ENCODE measurements at regions not wholly inside any gene's neighbourhood (a gene's known extent, or its start where the extent isn't known, plus 50 kb on each side); places are given as distances from the start of the nearest gene placed in this dataset.
A peak's percentile ranks its signal among the peaks of the same experiment; 100 is the strongest.

- Mint-ChIP-seq H3K4me1 (peaks cover 10% of the 10 kb centered on the region), H3K27me3 (ENCODE audit: low read depth) (peaks cover 9% of the 10 kb centered on the region), H3K36me3 (ENCODE audit: low read depth) (no peaks in the 10 kb centered on the region), H3K4me3 (no peak overlapping the region), H3K9me3 (peaks cover 5% of the 10 kb centered on the region), H3K27ac (peak overlapping the region; percentile 61 to 85 (median 79))
- TF ChIP-seq CTCF (IDR thresholded peaks at IDR 0.05; ENCODE audit: unreplicated experiment in 3 of 3), result no peak
These were observed 295.4 kb downstream of the BCOR start for GRCh38 chrX:39802354-39802753.

- no peaks in the 10 kb centered on the region for H3K36me3 Mint-ChIP-seq (ENCODE audit: low read depth)
- peaks cover 9% of the 10 kb centered on the region for H3K27me3 Mint-ChIP-seq (ENCODE audit: low read depth)
- H3K9me3 Mint-ChIP-seq, result peaks cover 5% of the 10 kb centered on the region
- H3K4me3 Mint-ChIP-seq, result no peak overlapping the region
- no peak for TF ChIP-seq CTCF (IDR thresholded peaks at IDR 0.05; ENCODE audit: unreplicated experiment in 3 of 3)
- H3K27ac Mint-ChIP-seq, result peak overlapping the region; percentile 61 to 85 (median 79)
- H3K4me1 Mint-ChIP-seq, result peaks cover 12% of the 10 kb centered on the region
These were observed 294.9 kb downstream of the BCOR start for GRCh38 chrX:39802908-39803307.

GRCh38 chrX:39805022-39805421, 292.7 kb downstream of the BCOR start:
- no peak for TF ChIP-seq CTCF (IDR thresholded peaks at IDR 0.05; ENCODE audit: unreplicated experiment in 3 of 3)
- Mint-ChIP-seq H3K9me3 (peaks cover 5% of the 10 kb centered on the region), H3K4me3 (no peak overlapping the region), H3K36me3 (ENCODE audit: low read depth) (no peaks in the 10 kb centered on the region), H3K27me3 (ENCODE audit: low read depth) (peaks cover 13% of the 10 kb centered on the region), H3K4me1 (peaks cover 29% of the 10 kb centered on the region), H3K27ac (peak overlapping the region in 2 of 3 experiments; percentile 6 to 12)

- H3K4me3 Mint-ChIP-seq, result no peak overlapping the region
- no peak overlapping the region for H3K27ac Mint-ChIP-seq
- peaks cover 29% of the 10 kb centered on the region for H3K4me1 Mint-ChIP-seq
- peaks cover 7% of the 10 kb centered on the region for H3K9me3 Mint-ChIP-seq
- no peaks in the 10 kb centered on the region for H3K36me3 Mint-ChIP-seq (ENCODE audit: low read depth)
- TF ChIP-seq CTCF (IDR thresholded peaks at IDR 0.05; ENCODE audit: unreplicated experiment in 3 of 3), result no peak
- H3K27me3 Mint-ChIP-seq (ENCODE audit: low read depth), result peaks cover 13% of the 10 kb centered on the region
These were observed 291.9 kb downstream of the BCOR start for GRCh38 chrX:39805825-39806224.

GRCh38 chrX:39808471-39808917, 289.3 kb downstream of the BCOR start:
- Mint-ChIP-seq H3K4me3 (no peak overlapping the region), H3K36me3 (ENCODE audit: low read depth) (no peaks in the 10 kb centered on the region), H3K27me3 (ENCODE audit: low read depth) (peaks cover 13% of the 10 kb centered on the region), H3K9me3 (peaks cover 8% of the 10 kb centered on the region), H3K4me1 (peaks cover 21% of the 10 kb centered on the region), H3K27ac (peak overlapping the region; percentile 78 to 96 (median 96))
- TF ChIP-seq CTCF (IDR thresholded peaks at IDR 0.05; ENCODE audit: unreplicated experiment in 3 of 3), result no peak

- Mint-ChIP-seq H3K9me3 (peaks cover 11% of the 10 kb centered on the region), H3K4me3 (no peak overlapping the region), H3K27me3 (ENCODE audit: low read depth) (peaks cover 13% of the 10 kb centered on the region), H3K27ac (peak overlapping the region; percentile 78 to 96 (median 96)), H3K4me1 (peaks cover 28% of the 10 kb centered on the region), H3K36me3 (ENCODE audit: low read depth) (no peaks in the 10 kb centered on the region)
- TF ChIP-seq CTCF (IDR thresholded peaks at IDR 0.05; ENCODE audit: unreplicated experiment in 3 of 3), result no peak
These were observed 288.4 kb downstream of the BCOR start for GRCh38 chrX:39809331-39809730.

Measured in nephron (organoid).